NK-92 (cell line): ENCODE measurements at regions not wholly inside any gene's neighbourhood (a gene's known extent, or its start where the extent isn't known, plus 50 kb on each side); places are given as distances from the start of the nearest gene placed in this dataset.

ENCODE experiments used
- DNase-seq: peaks from one replicate; lab custom pipeline; 2025; ENCODE audit not compliant: unreplicated experiment; lab: John Stamatoyannopoulos, UW

GRCh38 chr12:107487011-107487680 lies 198.5 kb upstream of the PWP1 start:
- no peak for DNase-seq

- DNase-seq, result no peak
These were observed 196.9 kb upstream of the PWP1 start for GRCh38 chr12:107488666-107489065.

DNA sequence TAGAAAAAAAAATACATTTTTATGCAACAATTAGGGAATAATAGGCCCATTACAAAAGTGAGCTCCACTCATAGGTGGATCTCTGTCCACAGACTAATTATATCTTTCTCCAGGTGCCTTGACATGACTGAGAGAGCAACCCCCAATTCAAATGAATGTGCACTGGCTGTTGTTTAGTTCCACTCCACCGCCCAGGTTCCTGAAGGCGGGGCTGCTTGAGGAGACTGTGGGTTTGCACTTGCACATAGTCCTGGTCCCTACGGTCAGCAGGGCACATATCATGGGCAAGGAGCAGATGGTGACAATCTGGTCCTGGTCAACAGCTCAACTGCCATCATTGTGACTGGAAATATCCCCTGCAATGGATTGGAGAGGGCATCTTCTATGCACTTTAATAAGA lies 195.6 kb upstream of the PWP1 start:
- DNase-seq, result no peak

- no peak for DNase-seq
These were observed 193.7 kb upstream of the PWP1 start for GRCh38 chr12:107491856-107492255.

DNA sequence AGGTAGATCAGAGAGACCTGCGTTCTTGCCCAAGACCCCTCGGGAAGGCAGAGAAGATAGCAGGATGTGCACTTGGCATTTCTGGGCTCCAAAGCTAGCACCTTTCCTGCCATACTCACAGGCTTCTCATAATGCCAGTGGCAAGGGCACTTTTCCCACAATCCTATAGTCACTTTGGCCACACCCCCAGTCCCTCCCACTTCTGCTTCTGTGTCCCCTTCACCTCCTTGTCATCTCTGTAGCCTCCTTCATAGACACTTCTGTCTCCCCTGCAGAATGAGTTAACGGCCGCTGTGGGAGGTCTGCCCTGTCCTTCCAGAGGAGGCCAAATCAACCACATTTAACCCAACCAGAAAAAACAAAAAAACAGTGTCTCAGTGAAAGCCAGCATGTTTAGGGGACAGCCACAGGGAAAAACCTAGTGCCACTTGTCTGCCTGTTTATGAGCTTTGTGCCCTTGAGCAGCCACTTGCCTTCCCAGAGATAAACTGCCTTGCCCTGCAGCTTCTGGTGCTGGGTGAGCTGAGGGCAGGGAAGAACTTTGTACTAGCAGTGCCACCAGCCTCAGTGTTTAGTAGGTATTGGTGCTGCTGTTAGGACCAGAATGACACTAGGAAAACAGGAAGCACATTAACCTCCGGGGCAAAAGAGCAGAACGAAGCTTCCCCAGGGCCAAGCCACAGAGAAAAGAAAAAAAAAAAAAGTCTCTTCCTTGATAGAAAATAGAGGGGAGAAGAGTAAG lies 193.0 kb upstream of the PWP1 start:
- DNase-seq, result no peak

DNA sequence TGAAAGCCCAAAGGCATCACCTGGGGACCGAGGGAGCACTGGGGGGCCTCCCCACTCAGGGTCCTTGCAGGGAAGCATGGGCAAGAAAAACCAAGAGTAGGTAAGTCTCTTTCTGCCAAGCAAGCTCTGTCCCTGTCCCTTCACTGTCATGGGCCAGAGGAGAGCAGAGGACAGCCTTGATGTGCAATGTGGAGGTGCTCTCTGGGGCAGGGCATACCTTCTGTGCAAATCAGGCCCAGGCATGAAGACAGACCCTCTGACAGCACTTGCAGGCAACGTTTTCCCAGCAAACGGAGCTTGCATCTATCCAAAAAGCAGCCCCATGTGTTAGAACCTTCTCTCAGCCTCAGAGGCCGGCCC lies 192.5 kb upstream of the PWP1 start:
- DNase-seq, result no peak

- DNase-seq, result no peak
These were observed 191.9 kb upstream of the PWP1 start for GRCh38 chr12:107493666-107494065.

GRCh38 chr12:107494331-107494730 lies 191.3 kb upstream of the PWP1 start:
- no peak for DNase-seq

- no peak for DNase-seq
These were observed 190.0 kb upstream of the PWP1 start for GRCh38 chr12:107495604-107496003.

DNA sequence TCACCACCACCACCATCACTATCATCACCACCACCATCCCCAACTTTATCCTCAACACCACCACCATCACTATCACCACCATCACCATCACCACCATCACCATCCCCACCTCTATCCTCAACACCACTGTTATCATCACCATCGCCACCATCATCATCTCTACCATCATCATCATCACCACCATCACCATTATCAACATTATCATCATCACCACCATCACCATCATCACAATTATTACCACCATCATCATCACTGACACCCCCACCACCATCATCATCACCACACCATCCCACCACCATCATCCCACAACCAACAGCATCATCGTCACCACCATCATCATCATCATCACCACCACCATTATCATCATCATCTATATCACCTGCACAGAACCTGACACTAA lies 188.4 kb upstream of the PWP1 start:
- no peak for DNase-seq

- DNase-seq, result no peak
These were observed 185.3 kb upstream of the PWP1 start for GRCh38 chr12:107500307-107500706.

DNA sequence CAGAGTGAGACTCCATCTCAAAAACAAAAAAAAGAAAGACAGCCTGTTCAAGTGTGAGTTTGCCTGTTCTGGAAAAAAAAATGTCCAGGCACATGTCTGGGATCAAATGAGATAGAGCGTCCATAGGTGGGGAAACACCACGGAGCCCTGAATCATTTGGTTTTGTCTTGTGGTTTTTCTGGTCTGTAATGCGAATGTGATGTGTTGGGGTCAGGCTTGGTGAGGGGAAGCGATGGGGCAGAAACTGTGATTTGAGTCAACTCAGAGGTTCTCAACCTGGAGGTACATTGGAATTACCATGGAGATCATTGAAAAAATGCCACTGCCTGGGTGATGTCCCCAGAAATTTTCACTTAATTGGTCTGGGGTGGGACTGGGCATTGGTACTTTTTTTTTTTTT lies 183.9 kb upstream of the PWP1 start:
- DNase-seq, result no peak

DNA sequence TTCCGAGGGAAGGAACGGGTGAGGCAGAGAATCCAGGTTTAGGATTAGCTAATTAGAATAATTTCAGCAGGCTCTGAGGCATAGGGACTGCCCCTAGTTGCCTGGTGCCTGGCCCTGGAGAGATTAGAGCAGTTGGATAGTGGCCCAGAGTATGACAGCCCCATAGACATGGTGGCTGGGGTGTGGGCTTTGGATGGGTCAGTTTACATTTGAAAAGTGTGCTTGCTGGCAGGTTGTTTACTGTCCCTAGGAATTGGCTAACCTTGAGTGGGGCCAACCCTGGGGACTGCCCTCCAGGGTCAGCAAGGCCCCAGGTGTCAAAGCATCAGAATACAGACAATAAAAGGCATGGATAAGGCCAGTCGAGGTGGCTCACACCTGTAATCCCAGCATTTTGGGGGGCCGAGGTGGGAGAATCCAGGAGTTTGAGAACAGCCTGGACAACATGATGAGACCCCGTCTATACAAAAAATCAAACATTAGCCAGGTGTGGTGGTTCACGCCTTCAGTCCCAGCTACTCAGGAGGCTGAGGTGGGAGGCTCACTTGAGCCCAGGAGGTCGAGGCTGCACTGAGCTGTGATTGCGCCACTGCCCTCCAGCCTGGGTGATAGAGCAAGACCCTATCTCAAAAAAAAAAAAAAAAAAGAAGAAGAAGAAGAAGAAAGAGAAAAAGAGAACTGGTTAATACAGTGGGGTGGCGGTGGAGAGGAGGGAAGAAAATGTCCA lies 182.3 kb upstream of the PWP1 start:
- no peak for DNase-seq

- no peak for DNase-seq
These were observed 181.4 kb upstream of the PWP1 start for GRCh38 chr12:107503887-107504885.

- DNase-seq, result no peak
These were observed 176.2 kb upstream of the PWP1 start for GRCh38 chr12:107509421-107509820.

DNA sequence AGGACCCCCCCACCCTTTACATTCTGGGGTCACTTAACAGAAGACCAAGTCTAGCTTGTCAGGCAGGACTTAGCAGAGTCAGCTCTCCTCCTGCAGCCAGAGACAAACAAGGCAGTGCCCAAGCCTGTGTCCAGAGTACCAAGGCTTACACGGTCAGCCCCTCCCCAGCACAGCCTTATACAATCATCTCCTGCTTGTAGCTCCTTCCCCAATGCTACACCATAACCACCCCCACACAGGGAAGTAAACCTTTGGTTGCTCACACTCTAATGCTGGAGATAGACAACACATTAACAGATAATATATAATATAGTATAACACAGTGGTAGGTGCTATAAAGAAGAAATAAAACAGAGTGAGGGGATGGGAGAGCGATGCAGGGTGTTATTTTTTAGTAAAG lies 175.4 kb upstream of the PWP1 start:
- no peak for DNase-seq

- DNase-seq, result no peak
These were observed 174.3 kb upstream of the PWP1 start for GRCh38 chr12:107511292-107511691.

- DNase-seq, result no peak
These were observed 173.2 kb upstream of the PWP1 start for GRCh38 chr12:107512391-107512790.

- DNase-seq, result no peak
These were observed 172.4 kb upstream of the PWP1 start for GRCh38 chr12:107513184-107513583.

- DNase-seq, result no peak
These were observed 171.8 kb upstream of the PWP1 start for GRCh38 chr12:107513636-107514400.
